SK-N-SH treated with all-trans-retinoic acid at 6 μM for 48 hours (cell line): ENCODE measurements at regions not wholly inside any gene's neighbourhood (a gene's known extent, or its start where the extent isn't known, plus 50 kb on each side); places are given as distances from the start of the nearest gene placed in this dataset.

Source experiments
- ATAC-seq: fragments of 200-7000 bp; cut with Tn5 transposase; 3 replicates; pipeline ENCODE4 v1.9.1; 2020; ENCODE audit warnings: mild to moderate bottlenecking, moderate library complexity
- ARNTL ChIP-seq: fragments of 450-650 bp; formaldehyde crosslinking; IDR thresholded peaks from 2 replicates; pipeline ENCODE4 v1.5.0; 2020; ENCODE audit warnings: low read depth, mild to moderate bottlenecking, moderate library complexity, borderline replicate concordance
- BACH2 ChIP-seq: fragments of 250-450 bp; sonication (Bioruptor Pico); IDR thresholded peaks from 2 replicates; pipeline ENCODE4 v1.9.0; 2021; ENCODE audit warnings: mild to moderate bottlenecking, borderline replicate concordance
- CSDC2 ChIP-seq: fragments of 250-450 bp; sonication (Bioruptor Pico); IDR thresholded peaks from 2 replicates; pipeline ENCODE4 v1.5.0; 2020; ENCODE audit warnings: mild to moderate bottlenecking, moderate library complexity
- CSRNP3 ChIP-seq: fragments of 250-450 bp; sonication (Bioruptor Pico); IDR thresholded peaks from 2 replicates; pipeline ENCODE4 v1.5.1; 2021; ENCODE audit warnings: mild to moderate bottlenecking, moderate library complexity
- ESRRG ChIP-seq: fragments of 250-450 bp; sonication (Bioruptor Pico); IDR thresholded peaks from 2 replicates; pipeline ENCODE4 v1.6.1; 2021; ENCODE audit warnings: mild to moderate bottlenecking
- GLIS3 ChIP-seq: fragments of 250-450 bp; sonication (Bioruptor Pico); IDR thresholded peaks from 2 replicates; pipeline ENCODE4 v1.5.0; 2020; ENCODE audit warnings: mild to moderate bottlenecking, moderate library complexity
- OSR1 ChIP-seq: fragments of 250-450 bp; sonication (Bioruptor Pico); IDR thresholded peaks from 2 replicates; pipeline ENCODE4 v1.8.0; 2022; ENCODE audit warnings: moderate library complexity, mild to moderate bottlenecking, inconsistent platforms
- PATZ1 ChIP-seq: fragments of 250-450 bp; sonication (Bioruptor Pico); IDR thresholded peaks from 2 replicates; pipeline ENCODE4 v1.8.0; 2020; ENCODE audit warnings: mild to moderate bottlenecking, moderate library complexity, borderline replicate concordance
- PPARA ChIP-seq: fragments of 250-450 bp; sonication (Bioruptor Pico); IDR thresholded peaks from 2 replicates; pipeline ENCODE4 v1.5.0; 2020; ENCODE audit warnings: mild to moderate bottlenecking, borderline replicate concordance
- RARB ChIP-seq: fragments of 250-450 bp; sonication (Bioruptor Pico); IDR thresholded peaks from 2 replicates; pipeline ENCODE4 v1.8.0; 2021; ENCODE audit warnings: mild to moderate bottlenecking, moderate library complexity
- SNAI2 ChIP-seq: fragments of 250-450 bp; sonication (Bioruptor Pico); IDR thresholded peaks from 2 replicates; pipeline ENCODE4 v1.5.0; 2020; ENCODE audit warnings: mild to moderate bottlenecking, moderate library complexity
- TCF4 ChIP-seq: fragments of 250-450 bp; sonication (Bioruptor Pico); IDR thresholded peaks from 2 replicates; pipeline ENCODE4 v1.8.0; 2021; ENCODE audit warnings: mild to moderate bottlenecking, moderate library complexity, borderline replicate concordance
- TOX ChIP-seq: fragments of 250-450 bp; sonication (Bioruptor Pico); IDR thresholded peaks from 2 replicates; pipeline ENCODE4 v1.8.0; 2021; ENCODE audit warnings: mild to moderate bottlenecking, moderate library complexity, borderline replicate concordance
- ZC3H10 ChIP-seq: fragments of 250-450 bp; sonication (Bioruptor Pico); IDR thresholded peaks from 2 replicates; pipeline ENCODE4 v1.5.1; 2021; ENCODE audit warnings: mild to moderate bottlenecking, moderate library complexity
- ZFP3 ChIP-seq: fragments of 250-450 bp; sonication (Bioruptor Pico); IDR thresholded peaks from 2 replicates; pipeline ENCODE4 v1.5.0; 2020; ENCODE audit warnings: mild to moderate bottlenecking, moderate library complexity
- ZFP30 ChIP-seq: fragments of 450-650 bp; formaldehyde crosslinking; IDR thresholded peaks from 2 replicates; pipeline ENCODE4 v1.5.0; 2022; ENCODE audit warnings: mild to moderate bottlenecking, moderate library complexity
- ZNF565 ChIP-seq: fragments of 450-650 bp; formaldehyde crosslinking; conservative IDR thresholded peaks from 2 replicates; pipeline ENCODE4 v1.5.0; 2020; ENCODE audit warnings: low read depth, mild to moderate bottlenecking, moderate library complexity
- ZNF70 ChIP-seq: fragments of 450-650 bp; formaldehyde crosslinking; IDR thresholded peaks from 2 replicates; pipeline ENCODE4 v1.5.0; 2020; ENCODE audit warnings: mild to moderate bottlenecking, moderate library complexity
- ZNF8 ChIP-seq: fragments of 450-650 bp; formaldehyde crosslinking; IDR thresholded peaks from 2 replicates; pipeline ENCODE4 v1.5.0; 2020; ENCODE audit warnings: mild to moderate bottlenecking, moderate library complexity
- TF ChIP-seq, protein P1 (sequence below): fragments of 250-450 bp; sonication (Bioruptor Pico); IDR thresholded peaks from 2 replicates; pipeline ENCODE4 v1.5.1; 2020; ENCODE audit warnings: low read depth, mild to moderate bottlenecking, moderate library complexity
- TF ChIP-seq, protein P2 (sequence below): fragments of 250-450 bp; sonication (Bioruptor Pico); IDR thresholded peaks from 2 replicates; pipeline ENCODE4 v1.5.0; 2020; ENCODE audit warnings: mild to moderate bottlenecking, moderate library complexity

DNA sequence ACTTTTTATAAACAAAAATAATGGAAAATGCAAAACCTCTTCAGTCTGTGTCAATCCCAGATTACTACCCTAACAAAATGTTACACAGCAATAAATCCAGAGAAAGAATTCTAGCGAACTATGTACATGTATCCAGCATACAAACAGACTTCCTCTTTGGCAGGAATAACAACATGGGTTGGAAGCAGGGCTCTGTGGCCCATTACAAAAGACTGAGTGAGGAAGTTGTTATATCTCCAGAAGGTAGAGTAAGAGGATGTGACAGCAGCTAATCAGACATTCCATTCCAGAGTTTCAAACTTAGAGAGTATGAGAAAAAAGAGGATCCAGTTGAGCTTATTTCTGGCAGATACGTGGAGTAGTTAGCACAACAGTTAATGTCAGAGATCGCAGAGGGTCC, 294.0 kb upstream of the PLSCR5 start:
- ATAC-seq: no peak
- TF ChIP-seq PPARA (CRISPR knock-in tag): no peak
- TF ChIP-seq ZNF565 (CRISPR knock-in tag): no peak
- TF ChIP-seq OSR1 (CRISPR knock-in tag): no peak
- no peak for TF ChIP-seq ZNF70
- TF ChIP-seq, protein P1, sequence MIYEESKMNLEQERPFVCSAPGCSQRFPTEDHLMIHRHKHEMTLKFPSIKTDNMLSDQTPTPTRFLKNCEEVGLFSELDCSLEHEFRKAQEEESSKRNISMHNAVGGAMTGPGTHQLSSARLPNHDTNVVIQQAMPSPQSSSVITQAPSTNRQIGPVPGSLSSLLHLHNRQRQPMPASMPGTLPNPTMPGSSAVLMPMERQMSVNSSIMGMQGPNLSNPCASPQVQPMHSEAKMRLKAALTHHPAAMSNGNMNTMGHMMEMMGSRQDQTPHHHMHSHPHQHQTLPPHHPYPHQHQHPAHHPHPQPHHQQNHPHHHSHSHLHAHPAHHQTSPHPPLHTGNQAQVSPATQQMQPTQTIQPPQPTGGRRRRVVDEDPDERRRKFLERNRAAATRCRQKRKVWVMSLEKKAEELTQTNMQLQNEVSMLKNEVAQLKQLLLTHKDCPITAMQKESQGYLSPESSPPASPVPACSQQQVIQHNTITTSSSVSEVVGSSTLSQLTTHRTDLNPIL (CRISPR knock-in tag): no peak
- TF ChIP-seq CSDC2 (CRISPR knock-in tag): no peak
- no peak for TF ChIP-seq ZFP3 (CRISPR knock-in tag)
- no peak for TF ChIP-seq ZNF8 (CRISPR knock-in tag)
- no peak for TF ChIP-seq ESRRG (CRISPR knock-in tag)
- no peak for TF ChIP-seq ZFP30
- no peak for TF ChIP-seq ZC3H10 (CRISPR knock-in tag)
- TF ChIP-seq TOX (CRISPR knock-in tag): no peak

GRCh38 chr3:146896711-146897110, 291.6 kb upstream of the PLSCR5 start:
- no peak for ATAC-seq
- TF ChIP-seq ZFP3 (CRISPR knock-in tag): no peak

GRCh38 chr3:146895026-146895749, 290.0 kb upstream of the PLSCR5 start:
- TF ChIP-seq ZNF8 (CRISPR knock-in tag) (no peak), ZFP30 (no peak), SNAI2 (CRISPR knock-in tag) (no peak), GLIS3 (CRISPR knock-in tag) (no peak), ARNTL (no peak), ZFP3 (CRISPR knock-in tag) (no peak), OSR1 (CRISPR knock-in tag) (no peak), TOX (CRISPR knock-in tag) (no peak), ZNF70 (no peak), TCF4 (CRISPR knock-in tag) (no peak), PATZ1 (CRISPR knock-in tag) (no peak)
- TF ChIP-seq, protein P2, sequence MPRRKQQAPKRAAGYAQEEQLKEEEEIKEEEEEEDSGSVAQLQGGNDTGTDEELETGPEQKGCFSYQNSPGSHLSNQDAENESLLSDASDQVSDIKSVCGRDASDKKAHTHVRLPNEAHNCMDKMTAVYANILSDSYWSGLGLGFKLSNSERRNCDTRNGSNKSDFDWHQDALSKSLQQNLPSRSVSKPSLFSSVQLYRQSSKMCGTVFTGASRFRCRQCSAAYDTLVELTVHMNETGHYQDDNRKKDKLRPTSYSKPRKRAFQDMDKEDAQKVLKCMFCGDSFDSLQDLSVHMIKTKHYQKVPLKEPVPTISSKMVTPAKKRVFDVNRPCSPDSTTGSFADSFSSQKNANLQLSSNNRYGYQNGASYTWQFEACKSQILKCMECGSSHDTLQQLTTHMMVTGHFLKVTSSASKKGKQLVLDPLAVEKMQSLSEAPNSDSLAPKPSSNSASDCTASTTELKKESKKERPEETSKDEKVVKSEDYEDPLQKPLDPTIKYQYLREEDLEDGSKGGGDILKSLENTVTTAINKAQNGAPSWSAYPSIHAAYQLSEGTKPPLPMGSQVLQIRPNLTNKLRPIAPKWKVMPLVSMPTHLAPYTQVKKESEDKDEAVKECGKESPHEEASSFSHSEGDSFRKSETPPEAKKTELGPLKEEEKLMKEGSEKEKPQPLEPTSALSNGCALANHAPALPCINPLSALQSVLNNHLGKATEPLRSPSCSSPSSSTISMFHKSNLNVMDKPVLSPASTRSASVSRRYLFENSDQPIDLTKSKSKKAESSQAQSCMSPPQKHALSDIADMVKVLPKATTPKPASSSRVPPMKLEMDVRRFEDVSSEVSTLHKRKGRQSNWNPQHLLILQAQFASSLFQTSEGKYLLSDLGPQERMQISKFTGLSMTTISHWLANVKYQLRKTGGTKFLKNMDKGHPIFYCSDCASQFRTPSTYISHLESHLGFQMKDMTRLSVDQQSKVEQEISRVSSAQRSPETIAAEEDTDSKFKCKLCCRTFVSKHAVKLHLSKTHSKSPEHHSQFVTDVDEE (CRISPR knock-in tag): no peak
- no peak for ATAC-seq

GRCh38 chr3:146894406-146894805, 289.3 kb upstream of the PLSCR5 start:
- TF ChIP-seq ZNF8 (CRISPR knock-in tag) (no peak), ZFP3 (CRISPR knock-in tag) (no peak), BACH2 (no peak), GLIS3 (CRISPR knock-in tag) (no peak), ZNF70 (no peak), PPARA (CRISPR knock-in tag) (no peak), ARNTL (no peak), ZNF565 (CRISPR knock-in tag) (no peak), TCF4 (CRISPR knock-in tag) (no peak), PATZ1 (CRISPR knock-in tag) (no peak), CSRNP3 (no peak), RARB (no peak), ESRRG (CRISPR knock-in tag) (no peak)
- TF ChIP-seq, protein P2 (CRISPR knock-in tag): no peak
- no peak for ATAC-seq
